ENCODE measurements at regions not wholly inside any gene's neighbourhood (a gene's known extent, or its start where the extent isn't known, plus 50 kb on each side); places are given as distances from the start of the nearest gene placed in this dataset.

DNA sequence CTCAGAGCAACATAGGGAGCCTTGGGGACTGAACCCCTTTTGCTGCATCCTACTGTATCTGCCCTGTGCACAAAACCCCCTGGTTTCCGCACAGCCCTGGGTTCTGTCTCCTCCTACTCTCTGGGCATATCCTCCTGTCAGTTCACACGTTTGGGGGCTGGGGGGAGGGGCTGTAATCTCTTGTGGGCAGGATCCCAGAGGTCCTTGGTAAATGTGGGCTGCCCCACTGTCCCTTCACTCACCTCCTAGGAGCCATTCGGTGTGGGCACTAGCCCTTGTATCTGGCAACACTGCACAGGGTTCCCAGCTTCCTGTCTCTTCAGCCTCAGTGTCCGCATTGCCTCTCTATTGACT, 271.8 kb upstream of the DMAC1 start:
- TF ChIP-seq, protein P1, sequence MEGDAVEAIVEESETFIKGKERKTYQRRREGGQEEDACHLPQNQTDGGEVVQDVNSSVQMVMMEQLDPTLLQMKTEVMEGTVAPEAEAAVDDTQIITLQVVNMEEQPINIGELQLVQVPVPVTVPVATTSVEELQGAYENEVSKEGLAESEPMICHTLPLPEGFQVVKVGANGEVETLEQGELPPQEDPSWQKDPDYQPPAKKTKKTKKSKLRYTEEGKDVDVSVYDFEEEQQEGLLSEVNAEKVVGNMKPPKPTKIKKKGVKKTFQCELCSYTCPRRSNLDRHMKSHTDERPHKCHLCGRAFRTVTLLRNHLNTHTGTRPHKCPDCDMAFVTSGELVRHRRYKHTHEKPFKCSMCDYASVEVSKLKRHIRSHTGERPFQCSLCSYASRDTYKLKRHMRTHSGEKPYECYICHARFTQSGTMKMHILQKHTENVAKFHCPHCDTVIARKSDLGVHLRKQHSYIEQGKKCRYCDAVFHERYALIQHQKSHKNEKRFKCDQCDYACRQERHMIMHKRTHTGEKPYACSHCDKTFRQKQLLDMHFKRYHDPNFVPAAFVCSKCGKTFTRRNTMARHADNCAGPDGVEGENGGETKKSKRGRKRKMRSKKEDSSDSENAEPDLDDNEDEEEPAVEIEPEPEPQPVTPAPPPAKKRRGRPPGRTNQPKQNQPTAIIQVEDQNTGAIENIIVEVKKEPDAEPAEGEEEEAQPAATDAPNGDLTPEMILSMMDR (IDR thresholded peaks at IDR 0.05 in 4 of 5, conservative IDR thresholded peaks at IDR 0.05 in 1 of 5) = no peak
- no peak for TF ChIP-seq POLR2A (IDR thresholded peaks at IDR 0.05)

All from gastrocnemius medialis (tissue), 4 donors.